Ishikawa (cell line): ENCODE measurements at regions not wholly inside any gene's neighbourhood (a gene's known extent, or its start where the extent isn't known, plus 50 kb on each side); places are given as distances from the start of the nearest gene placed in this dataset.

ENCODE experiments used
- CEBPB ChIP-seq: IDR thresholded peaks from 2 replicates; pipeline ENCODE4 v1.6.1; 2012
- CREB1 ChIP-seq: IDR thresholded peaks from 2 replicates; pipeline ENCODE4 v1.6.1; 2012; ENCODE audit warnings: low read depth
- EP300 ChIP-seq: IDR thresholded peaks from 2 replicates; pipeline ENCODE4 v1.6.1; 2012; ENCODE audit warnings: borderline replicate concordance
- NFIC ChIP-seq: IDR thresholded peaks from 2 replicates; pipeline ENCODE4 v1.6.1; 2012
- RAD21 ChIP-seq: IDR thresholded peaks from 2 replicates; pipeline ENCODE4 v1.6.1; 2012; ENCODE audit warnings: low read depth
- TAF1 ChIP-seq: IDR thresholded peaks from 2 replicates; pipeline ENCODE4 v1.6.1; 2012; ENCODE audit warnings: low read depth, mild to moderate bottlenecking
- TCF12 ChIP-seq: IDR thresholded peaks from 2 replicates; pipeline ENCODE4 v1.6.1; 2012; ENCODE audit warnings: low read depth
- TEAD4 ChIP-seq: IDR thresholded peaks from 2 replicates; pipeline ENCODE4 v1.6.1; 2012
- YY1 ChIP-seq: IDR thresholded peaks from 2 replicates; pipeline ENCODE4 v1.6.1; 2012; ENCODE audit warnings: low read depth
- ZBTB7A ChIP-seq: IDR thresholded peaks from 2 replicates; pipeline ENCODE4 v1.6.1; 2012; ENCODE audit warnings: low read depth
- TF ChIP-seq, protein P1 (sequence below): IDR thresholded peaks from 2 replicates; pipeline ENCODE4 v1.6.1; 2012; ENCODE audit warnings: low read depth, mild to moderate bottlenecking
- TF ChIP-seq, protein P2 (sequence below): IDR thresholded peaks from 2 replicates; pipeline ENCODE4 v1.6.1; 2012
- TF ChIP-seq, protein P3 (sequence below): IDR thresholded peaks from 2 replicates; pipeline ENCODE4 v1.6.1; 2012

DNA sequence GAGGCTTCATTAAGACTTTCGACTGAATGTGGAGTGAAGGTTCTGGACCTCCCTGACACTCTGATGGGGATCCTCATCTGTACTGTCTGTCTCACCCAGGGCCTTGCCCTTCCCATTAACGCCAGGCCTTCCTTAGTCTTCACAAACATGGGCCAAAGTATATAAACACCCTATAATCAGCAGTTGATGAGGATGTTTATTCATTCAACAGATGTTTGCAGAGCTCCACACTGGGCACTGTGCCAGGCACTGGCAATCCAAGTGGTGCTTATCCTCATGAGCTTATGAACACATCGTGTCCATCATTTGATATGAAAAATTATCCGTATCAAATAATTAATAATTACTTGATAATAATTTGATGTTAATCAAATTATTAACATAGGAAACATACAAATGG lies 454.4 kb downstream of the FUT8 start:
- no peak for TF ChIP-seq CEBPB
- no peak for TF ChIP-seq RAD21
- no peak for TF ChIP-seq ZBTB7A
- no peak for TF ChIP-seq EP300
- TF ChIP-seq, protein P1, sequence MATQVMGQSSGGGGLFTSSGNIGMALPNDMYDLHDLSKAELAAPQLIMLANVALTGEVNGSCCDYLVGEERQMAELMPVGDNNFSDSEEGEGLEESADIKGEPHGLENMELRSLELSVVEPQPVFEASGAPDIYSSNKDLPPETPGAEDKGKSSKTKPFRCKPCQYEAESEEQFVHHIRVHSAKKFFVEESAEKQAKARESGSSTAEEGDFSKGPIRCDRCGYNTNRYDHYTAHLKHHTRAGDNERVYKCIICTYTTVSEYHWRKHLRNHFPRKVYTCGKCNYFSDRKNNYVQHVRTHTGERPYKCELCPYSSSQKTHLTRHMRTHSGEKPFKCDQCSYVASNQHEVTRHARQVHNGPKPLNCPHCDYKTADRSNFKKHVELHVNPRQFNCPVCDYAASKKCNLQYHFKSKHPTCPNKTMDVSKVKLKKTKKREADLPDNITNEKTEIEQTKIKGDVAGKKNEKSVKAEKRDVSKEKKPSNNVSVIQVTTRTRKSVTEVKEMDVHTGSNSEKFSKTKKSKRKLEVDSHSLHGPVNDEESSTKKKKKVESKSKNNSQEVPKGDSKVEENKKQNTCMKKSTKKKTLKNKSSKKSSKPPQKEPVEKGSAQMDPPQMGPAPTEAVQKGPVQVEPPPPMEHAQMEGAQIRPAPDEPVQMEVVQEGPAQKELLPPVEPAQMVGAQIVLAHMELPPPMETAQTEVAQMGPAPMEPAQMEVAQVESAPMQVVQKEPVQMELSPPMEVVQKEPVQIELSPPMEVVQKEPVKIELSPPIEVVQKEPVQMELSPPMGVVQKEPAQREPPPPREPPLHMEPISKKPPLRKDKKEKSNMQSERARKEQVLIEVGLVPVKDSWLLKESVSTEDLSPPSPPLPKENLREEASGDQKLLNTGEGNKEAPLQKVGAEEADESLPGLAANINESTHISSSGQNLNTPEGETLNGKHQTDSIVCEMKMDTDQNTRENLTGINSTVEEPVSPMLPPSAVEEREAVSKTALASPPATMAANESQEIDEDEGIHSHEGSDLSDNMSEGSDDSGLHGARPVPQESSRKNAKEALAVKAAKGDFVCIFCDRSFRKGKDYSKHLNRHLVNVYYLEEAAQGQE, result no peak
- TF ChIP-seq, protein P2, sequence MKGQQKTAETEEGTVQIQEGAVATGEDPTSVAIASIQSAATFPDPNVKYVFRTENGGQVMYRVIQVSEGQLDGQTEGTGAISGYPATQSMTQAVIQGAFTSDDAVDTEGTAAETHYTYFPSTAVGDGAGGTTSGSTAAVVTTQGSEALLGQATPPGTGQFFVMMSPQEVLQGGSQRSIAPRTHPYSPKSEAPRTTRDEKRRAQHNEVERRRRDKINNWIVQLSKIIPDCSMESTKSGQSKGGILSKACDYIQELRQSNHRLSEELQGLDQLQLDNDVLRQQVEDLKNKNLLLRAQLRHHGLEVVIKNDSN, result no peak
- TF ChIP-seq TAF1, result no peak
- TF ChIP-seq CREB1, result no peak
- TF ChIP-seq, protein P3, sequence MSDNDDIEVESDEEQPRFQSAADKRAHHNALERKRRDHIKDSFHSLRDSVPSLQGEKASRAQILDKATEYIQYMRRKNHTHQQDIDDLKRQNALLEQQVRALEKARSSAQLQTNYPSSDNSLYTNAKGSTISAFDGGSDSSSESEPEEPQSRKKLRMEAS, result no peak
- no peak for TF ChIP-seq YY1
- no peak for TF ChIP-seq TEAD4
- no peak for TF ChIP-seq TCF12
- TF ChIP-seq NFIC, result no peak
